ENCODE measurements at regions not wholly inside any gene's neighbourhood (a gene's known extent, or its start where the extent isn't known, plus 50 kb on each side); places are given as distances from the start of the nearest gene placed in this dataset.

DNA sequence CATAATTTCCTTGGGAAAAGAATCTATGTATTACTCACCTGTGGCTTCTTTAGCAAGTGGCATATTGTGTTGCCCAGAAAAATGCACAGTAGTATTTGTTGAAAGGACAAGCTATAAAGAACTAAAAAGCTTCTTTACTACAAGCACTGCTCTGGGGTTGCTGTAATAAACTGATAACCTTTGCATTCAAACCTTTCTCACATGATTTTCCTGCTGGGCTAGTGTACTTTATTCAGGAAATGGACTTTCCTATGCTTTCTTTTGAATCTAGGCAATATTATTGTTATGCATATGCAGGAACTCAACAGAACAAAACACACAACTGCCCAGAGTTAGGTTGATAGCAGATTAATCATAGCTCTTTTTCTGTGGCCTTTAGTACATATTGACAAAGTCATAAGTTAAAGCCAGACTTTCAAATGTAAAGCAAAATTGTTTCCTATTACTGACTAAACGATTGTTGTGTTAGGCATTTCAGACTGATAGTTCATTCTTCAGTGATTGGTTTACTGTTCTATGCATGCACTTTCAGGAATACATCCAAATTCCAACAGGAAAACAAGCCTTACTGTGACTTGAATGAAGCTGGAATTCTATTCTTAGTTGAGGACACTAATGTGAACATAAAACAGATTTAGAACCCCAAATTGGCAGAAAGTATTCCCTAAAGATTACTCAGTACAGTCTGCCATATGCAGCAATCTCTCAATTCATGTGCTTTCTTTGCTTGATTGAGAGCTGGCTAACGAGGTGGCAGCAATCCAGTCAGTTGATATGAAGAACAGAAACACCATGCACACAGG is 564.3 kb upstream of the NEGR1 start:
- H3K4me2 ChIP-seq (replicated peaks; ENCODE audit: extremely low read depth, low read length, poor library complexity, severe bottlenecking): no peak overlapping the region
- WGBS (ENCODE audit: insufficient coverage): 33% methylated on average over 1 of the region's 2 CpGs
- H2AFZ ChIP-seq (ENCODE audit: insufficient read depth, low read depth, low read length, poor library complexity, severe bottlenecking): no peak overlapping the region
- H3K9me3 Mint-ChIP-seq: peaks cover 0 to 2% (median 0%) of the 10 kb centered on the region in 7 donors
- DNase-seq: no peak
- no peaks in the 10 kb centered on the region for H3K27me3 Mint-ChIP-seq (ENCODE audit: low read depth in 3 of 3)
- H3K9ac ChIP-seq (ENCODE audit: insufficient read depth, low read length, poor library complexity, severe bottlenecking): no peak overlapping the region
- H3K4me3 Mint-ChIP-seq: no peak overlapping the region
- TF ChIP-seq, protein P1, sequence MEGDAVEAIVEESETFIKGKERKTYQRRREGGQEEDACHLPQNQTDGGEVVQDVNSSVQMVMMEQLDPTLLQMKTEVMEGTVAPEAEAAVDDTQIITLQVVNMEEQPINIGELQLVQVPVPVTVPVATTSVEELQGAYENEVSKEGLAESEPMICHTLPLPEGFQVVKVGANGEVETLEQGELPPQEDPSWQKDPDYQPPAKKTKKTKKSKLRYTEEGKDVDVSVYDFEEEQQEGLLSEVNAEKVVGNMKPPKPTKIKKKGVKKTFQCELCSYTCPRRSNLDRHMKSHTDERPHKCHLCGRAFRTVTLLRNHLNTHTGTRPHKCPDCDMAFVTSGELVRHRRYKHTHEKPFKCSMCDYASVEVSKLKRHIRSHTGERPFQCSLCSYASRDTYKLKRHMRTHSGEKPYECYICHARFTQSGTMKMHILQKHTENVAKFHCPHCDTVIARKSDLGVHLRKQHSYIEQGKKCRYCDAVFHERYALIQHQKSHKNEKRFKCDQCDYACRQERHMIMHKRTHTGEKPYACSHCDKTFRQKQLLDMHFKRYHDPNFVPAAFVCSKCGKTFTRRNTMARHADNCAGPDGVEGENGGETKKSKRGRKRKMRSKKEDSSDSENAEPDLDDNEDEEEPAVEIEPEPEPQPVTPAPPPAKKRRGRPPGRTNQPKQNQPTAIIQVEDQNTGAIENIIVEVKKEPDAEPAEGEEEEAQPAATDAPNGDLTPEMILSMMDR (IDR thresholded peaks at IDR 0.05): no peak
- intact Hi-C loops (cut with micrococcal nuclease): no loop called here
- peaks cover 4% of the 10 kb centered on the region for H3K4me1 Mint-ChIP-seq
- H3K4me3 ChIP-seq (replicated peaks in 1 of 3; ENCODE audit: low read depth in 2 of 3, low read length in 3 of 3): no peak overlapping the region
- H3K27me3 ChIP-seq (ENCODE audit: control insufficient read depth in 2 of 2, insufficient read depth in 2 of 2, low read length in 2 of 2): no peaks in the 10 kb centered on the region
- H3K9me3 ChIP-seq (replicated peaks in 1 of 2; ENCODE audit: control insufficient read depth in 1 of 2, insufficient read depth in 1 of 2, low read length in 2 of 2): no peaks in the 10 kb centered on the region
- H3K36me3 ChIP-seq (replicated peaks in 1 of 2; ENCODE audit: control insufficient read depth in 1 of 2, insufficient read depth in 2 of 2, low read length in 2 of 2): no peaks in the 10 kb centered on the region
- H4K20me1 ChIP-seq (ENCODE audit: insufficient read depth, low read length): no peaks in the 10 kb centered on the region
- no peak overlapping the region for H3K27ac Mint-ChIP-seq
- H3K36me3 Mint-ChIP-seq: no peaks in the 10 kb centered on the region
- no peaks in the 10 kb centered on the region for H3K79me2 ChIP-seq (ENCODE audit: insufficient read depth, low read length)
- no peaks in the 10 kb centered on the region for H3K4me1 ChIP-seq (ENCODE audit: control insufficient read depth in 1 of 2, insufficient read depth in 2 of 2, low read length in 2 of 2)
- no peak overlapping the region for H3K27ac ChIP-seq (ENCODE audit: low read depth in 1 of 2, low read length in 2 of 2)

DNA sequence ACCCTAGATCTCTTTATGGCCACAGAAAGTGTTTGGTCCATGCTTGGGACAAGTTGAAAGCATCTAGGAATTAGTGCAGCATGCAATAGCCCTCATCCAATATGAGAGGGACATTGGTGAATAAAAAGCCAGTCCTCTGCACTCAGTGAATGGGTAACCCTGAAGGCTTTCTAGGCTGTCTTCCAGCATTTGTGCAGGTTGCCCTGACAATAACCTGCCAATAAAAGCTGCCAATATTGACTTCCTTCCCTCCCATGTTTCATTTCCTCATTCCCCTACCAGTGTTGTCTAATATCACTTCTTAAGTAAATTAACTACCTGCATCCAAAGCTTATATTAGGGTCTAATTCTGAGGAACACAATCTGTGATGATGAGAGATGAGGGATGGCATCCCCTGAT is 563.6 kb upstream of the NEGR1 start:
- H3K9me3 Mint-ChIP-seq: peaks cover 0 to 2% (median 0%) of the 10 kb centered on the region in 7 donors
- intact Hi-C loops (cut with micrococcal nuclease): no loop called here
- TF ChIP-seq, protein P1 (IDR thresholded peaks at IDR 0.05): no peak

More for the DNA sequence above, 563.6 kb upstream of the NEGR1 start:
- Mint-ChIP-seq H3K27ac (no peak overlapping the region), H3K36me3 (no peaks in the 10 kb centered on the region), H3K4me1 (peaks cover 4% of the 10 kb centered on the region), H3K4me3 (no peak overlapping the region), H3K27me3 (ENCODE audit: low read depth in 3 of 3) (no peaks in the 10 kb centered on the region)
- Histone ChIP-seq H3K4me2 (replicated peaks; ENCODE audit: extremely low read depth, low read length, poor library complexity, severe bottlenecking) (no peak overlapping the region), H3K9me3 (replicated peaks in 1 of 2; ENCODE audit: control insufficient read depth in 1 of 2, insufficient read depth in 1 of 2, low read length in 2 of 2) (no peaks in the 10 kb centered on the region), H3K36me3 (replicated peaks in 1 of 2; ENCODE audit: control insufficient read depth in 1 of 2, insufficient read depth in 2 of 2, low read length in 2 of 2) (no peaks in the 10 kb centered on the region), H3K4me1 (ENCODE audit: control insufficient read depth in 1 of 2, insufficient read depth in 2 of 2, low read length in 2 of 2) (no peaks in the 10 kb centered on the region), H3K27me3 (ENCODE audit: control insufficient read depth in 2 of 2, insufficient read depth in 2 of 2, low read length in 2 of 2) (no peaks in the 10 kb centered on the region), H4K20me1 (ENCODE audit: insufficient read depth, low read length) (no peaks in the 10 kb centered on the region), H3K27ac (ENCODE audit: low read depth in 1 of 2, low read length in 2 of 2) (no peak overlapping the region), H3K4me3 (replicated peaks in 1 of 3; ENCODE audit: low read depth in 2 of 3, low read length in 3 of 3) (no peak overlapping the region), H2AFZ (ENCODE audit: insufficient read depth, low read depth, low read length, poor library complexity, severe bottlenecking) (no peak overlapping the region), H3K79me2 (ENCODE audit: insufficient read depth, low read length) (no peaks in the 10 kb centered on the region), H3K9ac (ENCODE audit: insufficient read depth, low read length, poor library complexity, severe bottlenecking) (no peak overlapping the region)
- DNase-seq: no peak
